ENCODE measurements at regions not wholly inside any gene's neighbourhood (a gene's known extent, or its start where the extent isn't known, plus 50 kb on each side); places are given as distances from the start of the nearest gene placed in this dataset.

DNA sequence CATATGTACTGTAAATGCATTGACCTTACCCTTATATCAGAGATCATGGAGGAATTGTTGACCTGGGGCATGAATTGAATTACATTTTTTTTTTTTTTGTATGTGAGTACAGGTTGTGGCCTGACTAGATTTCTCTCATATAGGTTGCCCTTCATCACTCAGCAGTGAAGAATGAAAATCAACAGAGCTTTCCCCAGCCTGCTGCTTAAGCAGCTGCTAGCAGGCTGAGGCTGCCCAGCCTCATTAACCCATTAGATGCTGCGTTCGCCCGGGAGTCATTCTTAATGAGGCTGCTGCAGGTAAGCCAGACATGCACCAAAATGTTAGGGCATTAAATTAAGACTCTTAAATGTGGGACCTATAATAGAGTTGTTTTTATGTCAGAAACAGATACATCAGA lies 236.0 kb downstream of the ETNK1 start:
- no peak for DNase-seq (ENCODE audit: low read depth)
- TF ChIP-seq, protein P1, sequence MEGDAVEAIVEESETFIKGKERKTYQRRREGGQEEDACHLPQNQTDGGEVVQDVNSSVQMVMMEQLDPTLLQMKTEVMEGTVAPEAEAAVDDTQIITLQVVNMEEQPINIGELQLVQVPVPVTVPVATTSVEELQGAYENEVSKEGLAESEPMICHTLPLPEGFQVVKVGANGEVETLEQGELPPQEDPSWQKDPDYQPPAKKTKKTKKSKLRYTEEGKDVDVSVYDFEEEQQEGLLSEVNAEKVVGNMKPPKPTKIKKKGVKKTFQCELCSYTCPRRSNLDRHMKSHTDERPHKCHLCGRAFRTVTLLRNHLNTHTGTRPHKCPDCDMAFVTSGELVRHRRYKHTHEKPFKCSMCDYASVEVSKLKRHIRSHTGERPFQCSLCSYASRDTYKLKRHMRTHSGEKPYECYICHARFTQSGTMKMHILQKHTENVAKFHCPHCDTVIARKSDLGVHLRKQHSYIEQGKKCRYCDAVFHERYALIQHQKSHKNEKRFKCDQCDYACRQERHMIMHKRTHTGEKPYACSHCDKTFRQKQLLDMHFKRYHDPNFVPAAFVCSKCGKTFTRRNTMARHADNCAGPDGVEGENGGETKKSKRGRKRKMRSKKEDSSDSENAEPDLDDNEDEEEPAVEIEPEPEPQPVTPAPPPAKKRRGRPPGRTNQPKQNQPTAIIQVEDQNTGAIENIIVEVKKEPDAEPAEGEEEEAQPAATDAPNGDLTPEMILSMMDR (conservative IDR thresholded peaks at IDR 0.05; ENCODE audit: low read depth, low read length) = no peak
- no peak overlapping the region for H3K4me3 ChIP-seq (ENCODE audit: low read depth, low read length)

DNA sequence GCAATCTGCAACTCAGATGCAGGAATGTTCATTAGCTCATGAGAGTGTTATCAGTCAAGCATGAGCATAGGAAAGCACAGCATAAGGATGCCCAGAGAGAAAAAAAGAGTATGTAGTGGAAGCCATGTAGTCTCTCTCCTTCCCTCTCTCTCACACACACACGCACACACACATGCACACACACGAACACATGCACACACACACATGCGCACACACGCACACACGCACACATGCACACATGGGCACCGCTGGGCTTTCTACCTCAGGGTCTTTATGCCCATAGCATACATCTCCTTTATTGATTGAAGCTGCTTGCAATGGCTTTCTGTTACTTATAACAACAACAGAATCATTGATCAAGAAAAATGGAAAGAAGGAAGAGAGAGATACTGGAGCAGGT lies 240.9 kb downstream of the ETNK1 start:
- H3K4me3 ChIP-seq (ENCODE audit: low read depth, low read length) = no peak overlapping the region
- no peak for DNase-seq (ENCODE audit: low read depth)
- TF ChIP-seq, protein P1 (conservative IDR thresholded peaks at IDR 0.05; ENCODE audit: low read depth, low read length) = no peak

DNA sequence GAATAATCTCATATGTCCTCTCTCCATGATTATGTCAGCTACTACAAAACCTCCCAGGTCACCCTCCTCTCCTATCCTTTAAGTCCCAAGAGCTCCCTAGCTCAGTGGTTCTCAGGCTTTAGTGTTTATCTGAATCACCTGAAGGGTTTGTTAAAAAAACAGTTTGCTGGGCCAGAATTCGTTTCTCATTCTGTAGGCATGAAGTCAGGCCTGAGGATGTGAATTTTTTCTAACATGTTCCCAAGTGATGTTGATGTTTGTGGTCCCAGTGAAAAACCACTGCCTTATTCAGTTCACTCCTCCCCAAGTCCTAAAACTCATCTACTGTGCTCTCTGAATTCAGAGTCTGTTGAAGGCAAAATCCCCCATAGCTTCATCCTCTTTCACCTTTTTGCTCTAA lies 241.4 kb downstream of the ETNK1 start:
- TF ChIP-seq, protein P1 (conservative IDR thresholded peaks at IDR 0.05; ENCODE audit: low read depth, low read length) = no peak
- no peak for DNase-seq (ENCODE audit: low read depth)
- no peak overlapping the region for H3K4me3 ChIP-seq (ENCODE audit: low read depth, low read length)

DNA sequence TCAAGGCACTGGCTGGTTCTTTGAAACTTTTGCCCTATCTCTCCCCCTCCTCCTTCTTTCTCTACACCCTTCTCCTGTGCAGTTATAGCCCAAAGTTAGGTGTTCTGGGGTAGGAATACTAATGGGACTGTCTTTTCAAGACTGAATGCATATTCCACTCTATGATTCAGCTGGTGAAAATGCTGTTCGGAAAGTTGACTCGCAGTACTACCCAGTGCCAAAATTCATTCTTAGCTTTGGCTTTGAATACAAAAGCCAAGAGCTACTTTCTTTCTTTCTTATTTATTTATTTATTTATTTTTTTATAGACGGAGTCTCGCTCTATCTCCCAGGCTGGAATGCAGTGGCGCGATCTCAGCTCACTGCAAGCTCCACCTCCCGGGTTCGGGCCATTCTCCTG lies 249.2 kb downstream of the ETNK1 start:
- no peak for DNase-seq (ENCODE audit: low read depth)
- TF ChIP-seq, protein P1 (conservative IDR thresholded peaks at IDR 0.05; ENCODE audit: low read depth, low read length) = no peak
- no peak overlapping the region for H3K4me3 ChIP-seq (ENCODE audit: low read depth, low read length)

DNA sequence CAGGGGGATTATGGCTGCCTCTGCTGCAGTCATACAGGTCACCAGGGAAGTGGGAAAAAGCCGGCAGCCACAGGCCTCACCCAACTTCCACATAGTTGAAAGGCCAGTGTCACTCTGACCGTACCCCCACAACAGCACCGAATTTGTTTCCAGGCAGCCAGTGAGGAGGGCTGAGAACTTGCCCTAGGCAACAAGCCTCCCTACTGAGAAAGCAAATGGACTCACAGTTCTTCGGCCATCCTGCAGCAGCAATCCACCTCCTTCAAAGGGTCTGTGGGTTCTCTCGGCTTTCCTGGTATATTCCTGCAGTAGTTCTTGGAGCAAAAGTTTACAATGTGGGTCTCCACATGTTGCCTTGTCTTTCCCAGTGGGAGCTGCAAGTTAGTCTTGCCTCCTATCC lies 251.3 kb downstream of the ETNK1 start:
- H3K4me3 ChIP-seq (ENCODE audit: low read depth, low read length) = no peak overlapping the region
- TF ChIP-seq, protein P1 (conservative IDR thresholded peaks at IDR 0.05; ENCODE audit: low read depth, low read length) = no peak
- no peak for DNase-seq (ENCODE audit: low read depth)

DNA sequence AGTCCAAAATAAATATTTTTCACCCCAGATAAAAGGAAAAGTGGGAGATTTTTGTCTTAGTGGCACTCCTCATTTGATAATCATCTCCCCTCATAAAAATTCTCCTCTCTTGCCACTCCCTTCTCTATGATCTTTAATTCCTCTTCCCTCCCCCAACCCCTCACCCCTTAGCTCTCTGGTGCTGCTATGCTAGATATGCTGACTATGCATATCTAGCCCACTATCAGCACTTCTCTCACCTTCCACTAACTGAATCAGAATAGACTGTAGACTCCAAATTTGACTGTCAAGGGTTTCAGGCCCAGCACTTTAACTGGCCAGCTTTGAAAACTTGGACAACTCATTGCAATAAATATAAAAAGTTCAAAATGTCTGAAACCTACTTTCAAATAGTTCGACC lies 254.2 kb downstream of the ETNK1 start:
- TF ChIP-seq, protein P1 (conservative IDR thresholded peaks at IDR 0.05; ENCODE audit: low read depth, low read length) = no peak
- no peak overlapping the region for H3K4me3 ChIP-seq (ENCODE audit: low read depth, low read length)
- no peak for DNase-seq (ENCODE audit: low read depth)

DNA sequence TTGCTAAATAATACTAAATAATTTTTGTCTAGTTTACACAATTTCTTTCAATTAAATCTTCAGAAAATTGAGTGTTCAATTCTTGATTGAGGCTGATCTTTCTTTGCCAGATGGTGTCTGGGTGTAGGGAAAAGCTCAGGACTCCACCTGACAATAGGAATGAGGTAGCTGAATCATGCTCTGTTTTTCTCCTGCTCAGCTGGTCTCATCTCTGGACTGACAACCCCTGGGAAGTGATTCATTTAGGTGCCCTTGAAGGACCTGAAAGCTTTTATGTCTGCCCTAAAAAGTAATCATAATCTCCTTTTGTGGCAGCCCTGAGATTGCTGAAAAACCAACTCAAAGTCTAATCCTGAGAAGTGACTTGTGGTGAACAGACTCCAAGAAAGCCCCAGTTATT lies 255.4 kb downstream of the ETNK1 start:
- TF ChIP-seq, protein P1 (conservative IDR thresholded peaks at IDR 0.05; ENCODE audit: low read depth, low read length) = no peak
- no peak for DNase-seq (ENCODE audit: low read depth)
- H3K4me3 ChIP-seq (ENCODE audit: low read depth, low read length) = no peak overlapping the region
